ENCODE measurements at regions not wholly inside any gene's neighbourhood (a gene's known extent, or its start where the extent isn't known, plus 50 kb on each side); places are given as distances from the start of the nearest gene placed in this dataset.

DNA sequence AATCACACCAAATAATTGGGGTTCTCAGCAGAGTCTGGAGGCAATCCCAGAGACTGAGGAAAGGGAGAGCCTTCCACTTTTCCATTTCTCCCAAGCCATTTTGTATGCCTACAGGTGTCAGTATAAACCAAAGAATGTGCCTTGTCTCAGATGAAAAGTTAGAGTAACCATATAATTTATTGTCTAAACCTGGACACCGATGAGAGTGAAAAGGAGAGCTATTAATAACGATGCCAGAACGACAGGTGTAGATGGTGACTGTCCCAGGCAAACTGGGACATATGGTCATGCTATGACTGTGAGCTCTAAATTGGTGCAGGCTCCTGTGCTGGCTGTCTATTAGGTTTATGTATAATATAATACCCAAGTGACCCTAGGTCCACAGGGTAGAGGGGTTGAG lies 219.6 kb downstream of the ARHGAP12 start:
- DNase-seq = no peak

DNA sequence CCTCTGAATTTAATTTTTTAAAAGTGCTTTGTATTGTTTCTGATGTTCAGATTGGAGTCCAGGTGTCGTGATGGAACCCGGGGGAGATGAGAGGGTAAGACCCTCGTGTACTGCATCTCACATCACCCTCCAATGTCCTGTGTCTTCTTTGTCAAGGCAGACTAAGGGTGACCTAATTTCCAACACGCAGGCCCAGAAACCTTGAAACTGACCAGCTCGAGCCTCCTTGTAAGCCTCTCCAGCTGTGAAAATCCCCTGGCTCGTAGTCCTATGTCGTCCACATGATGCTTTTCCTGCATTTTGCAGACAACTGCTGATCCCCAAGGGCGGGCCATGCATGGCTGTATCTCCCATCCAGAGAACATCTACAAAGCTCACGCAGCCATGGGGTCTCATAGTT lies 220.2 kb downstream of the ARHGAP12 start:
- no peak for DNase-seq

- no peak for DNase-seq
Observed at GRCh38 chr10:31708046-31708445, 220.6 kb downstream of the ARHGAP12 start.

DNA sequence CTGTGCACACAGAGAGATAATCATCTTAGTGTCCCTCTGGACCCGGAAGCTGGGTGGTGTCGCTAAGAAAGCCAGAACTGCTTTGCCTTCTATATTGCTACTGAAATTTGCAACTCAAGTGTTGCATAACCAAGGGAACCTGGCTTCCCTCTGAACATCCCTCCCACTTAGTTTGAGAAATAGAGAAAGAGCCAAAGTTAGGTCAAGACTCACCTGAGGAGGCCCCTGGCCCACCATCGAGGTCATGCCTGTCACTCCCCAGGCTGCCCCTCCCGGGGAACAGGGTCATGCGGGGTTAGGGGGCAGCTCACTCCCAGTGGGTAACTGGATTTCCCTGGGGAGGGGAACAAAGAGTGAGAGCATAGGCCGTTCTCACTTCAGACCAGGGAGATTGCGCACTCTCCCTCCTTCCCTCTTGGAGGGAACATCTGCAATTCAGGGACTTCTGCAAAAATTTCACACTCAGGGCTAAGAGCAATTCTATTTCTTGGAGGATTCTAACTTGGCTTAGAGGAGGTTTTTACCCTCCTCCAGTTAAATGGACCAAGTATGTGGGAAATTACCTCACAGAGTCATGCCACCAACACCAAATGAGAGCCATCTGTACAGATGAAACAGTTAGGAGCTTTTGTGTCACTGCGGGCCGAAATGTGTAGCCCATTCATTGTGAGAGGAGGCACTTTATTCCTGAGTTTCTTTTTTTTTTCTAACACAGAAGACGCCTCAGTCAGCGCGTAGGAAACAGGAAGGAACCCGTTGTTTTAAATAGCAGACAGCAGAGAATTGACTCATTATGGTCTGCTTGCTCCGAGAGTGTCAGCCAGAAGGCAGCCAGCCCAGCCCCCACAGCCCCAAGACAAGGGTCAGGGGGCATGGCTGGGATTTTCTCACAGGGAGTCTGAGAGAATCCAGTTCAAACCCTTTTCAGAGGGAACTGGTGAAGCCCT lies 221.3 kb downstream of the ARHGAP12 start:
- DNase-seq = peak; percentile 45

DNA sequence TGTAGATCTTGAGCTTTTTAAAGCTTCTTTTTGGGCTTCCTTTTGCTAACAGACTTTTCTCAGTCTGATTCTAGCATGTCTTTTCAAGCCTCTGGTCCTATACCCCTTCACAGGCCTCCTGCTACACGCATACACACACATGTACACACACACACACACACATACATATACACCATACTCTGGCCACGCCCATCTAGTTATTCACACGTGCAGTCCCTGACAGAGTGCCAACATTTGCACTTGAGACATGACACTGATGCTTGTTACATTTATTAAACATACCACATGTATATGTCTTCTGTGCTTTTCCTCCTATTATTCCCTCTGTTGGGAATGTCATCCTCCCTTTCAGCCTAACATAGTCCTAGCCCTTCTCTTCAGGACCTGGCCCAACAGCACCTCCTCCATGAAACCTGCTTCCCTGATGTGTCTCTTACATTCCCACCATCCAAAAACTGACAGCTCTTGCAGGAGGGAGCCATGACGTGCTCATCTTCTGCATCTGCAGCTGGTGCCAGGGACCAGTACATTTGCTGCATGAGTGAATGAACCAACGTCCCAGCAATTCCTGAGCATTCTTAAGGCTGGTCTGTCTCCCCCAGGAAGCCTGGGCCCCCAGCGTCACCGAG lies 222.1 kb downstream of the ARHGAP12 start:
- DNase-seq = no peak

DNA sequence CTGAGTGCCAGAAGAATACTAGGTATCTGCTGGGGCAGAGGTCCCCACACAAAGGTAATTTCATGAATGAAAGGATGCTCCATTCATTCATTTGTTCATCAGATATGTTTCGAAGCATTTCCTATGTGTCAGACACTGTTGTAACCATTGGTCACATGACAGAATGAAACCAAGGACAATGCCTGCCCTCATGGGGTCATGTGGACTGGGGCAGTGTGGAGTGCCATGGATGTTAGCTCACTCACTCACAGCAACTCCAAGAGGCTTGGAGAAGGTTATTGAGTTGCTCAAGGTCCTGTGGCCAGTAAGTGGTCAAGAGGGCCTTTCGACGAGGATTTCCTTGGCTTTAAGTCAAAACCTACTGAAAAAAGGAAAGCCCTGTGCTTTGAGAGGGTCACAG lies 223.5 kb downstream of the ARHGAP12 start:
- no peak for DNase-seq

- DNase-seq = no peak
Observed at GRCh38 chr10:31704195-31704594, 224.4 kb downstream of the ARHGAP12 start.

- no peak for DNase-seq
Observed at GRCh38 chr10:31702954-31703353, 225.7 kb downstream of the ARHGAP12 start.

DNA sequence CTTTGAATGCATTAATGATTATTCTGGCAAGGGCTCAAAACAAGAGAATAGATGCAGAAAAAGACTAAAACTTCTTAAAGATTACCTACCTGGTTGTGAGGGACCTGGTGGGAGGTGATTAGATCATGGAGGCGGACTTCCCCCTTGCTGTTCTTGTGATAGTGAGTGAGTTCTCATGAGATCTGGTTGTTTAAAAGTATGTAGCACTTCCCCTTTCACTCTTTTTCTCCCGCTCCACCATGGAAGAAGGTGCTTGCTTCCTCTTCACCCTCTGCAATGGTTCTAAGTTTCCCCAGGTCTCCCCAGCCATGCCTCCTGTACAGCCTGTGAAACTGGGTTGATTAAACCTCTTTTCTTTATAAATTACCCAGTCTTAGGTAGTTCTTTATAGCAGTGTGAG lies 226.6 kb downstream of the ARHGAP12 start:
- DNase-seq = no peak

GRCh38 chr10:31701546-31701945 lies 227.1 kb downstream of the ARHGAP12 start:
- DNase-seq = no peak

DNA sequence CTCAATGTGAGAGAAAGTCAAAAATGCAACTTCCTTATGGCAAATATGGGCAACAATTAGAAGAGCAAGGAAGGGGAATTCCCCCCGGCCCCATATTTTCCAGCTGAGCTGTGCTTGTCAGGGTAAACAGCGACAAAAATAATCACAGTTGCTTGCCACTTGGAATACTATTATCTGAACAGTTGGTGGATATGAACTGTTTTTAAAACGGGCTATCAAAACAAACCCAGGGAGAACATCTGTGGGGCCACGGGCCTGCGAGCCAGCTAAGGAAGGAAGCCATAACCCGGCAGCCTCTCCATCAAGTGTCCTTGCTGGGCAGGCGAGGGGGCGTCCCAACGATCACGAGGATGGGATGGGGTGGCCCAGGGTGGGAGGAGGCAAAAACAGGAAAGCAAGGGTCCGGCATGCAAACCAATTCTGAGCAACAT lies 228.4 kb downstream of the ARHGAP12 start:
- no peak for DNase-seq

DNA sequence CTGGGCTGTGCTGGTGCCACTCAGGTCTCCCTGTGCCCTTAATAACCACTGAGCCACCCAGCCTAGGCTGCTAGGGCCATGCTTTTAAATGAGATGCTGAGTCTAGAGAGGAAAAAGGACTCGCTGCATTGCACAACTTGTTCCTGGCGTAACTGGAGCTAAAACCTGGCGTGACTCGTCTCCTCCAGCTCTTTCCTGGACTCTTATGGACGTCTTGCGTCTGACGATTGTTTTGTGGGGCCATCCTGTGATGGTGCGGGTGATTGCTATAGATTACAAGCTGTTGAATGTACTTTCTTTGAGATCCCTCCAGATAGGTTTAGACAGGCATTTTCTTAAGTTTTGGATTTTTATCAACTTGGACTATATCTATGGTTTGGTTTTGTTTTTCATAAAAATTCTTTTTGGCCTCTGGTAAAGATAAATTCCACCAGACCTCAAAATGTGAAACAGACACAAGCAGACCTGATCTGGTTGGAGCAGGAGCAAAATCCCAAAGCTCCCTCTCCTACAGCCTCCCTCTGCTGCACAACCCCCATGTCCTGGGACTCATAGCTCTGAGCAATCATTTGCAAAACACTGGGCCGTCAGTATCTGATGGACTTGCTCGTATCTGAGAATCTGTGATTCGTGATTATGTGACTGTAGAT lies 230.3 kb downstream of the ARHGAP12 start:
- DNase-seq = no peak

DNA sequence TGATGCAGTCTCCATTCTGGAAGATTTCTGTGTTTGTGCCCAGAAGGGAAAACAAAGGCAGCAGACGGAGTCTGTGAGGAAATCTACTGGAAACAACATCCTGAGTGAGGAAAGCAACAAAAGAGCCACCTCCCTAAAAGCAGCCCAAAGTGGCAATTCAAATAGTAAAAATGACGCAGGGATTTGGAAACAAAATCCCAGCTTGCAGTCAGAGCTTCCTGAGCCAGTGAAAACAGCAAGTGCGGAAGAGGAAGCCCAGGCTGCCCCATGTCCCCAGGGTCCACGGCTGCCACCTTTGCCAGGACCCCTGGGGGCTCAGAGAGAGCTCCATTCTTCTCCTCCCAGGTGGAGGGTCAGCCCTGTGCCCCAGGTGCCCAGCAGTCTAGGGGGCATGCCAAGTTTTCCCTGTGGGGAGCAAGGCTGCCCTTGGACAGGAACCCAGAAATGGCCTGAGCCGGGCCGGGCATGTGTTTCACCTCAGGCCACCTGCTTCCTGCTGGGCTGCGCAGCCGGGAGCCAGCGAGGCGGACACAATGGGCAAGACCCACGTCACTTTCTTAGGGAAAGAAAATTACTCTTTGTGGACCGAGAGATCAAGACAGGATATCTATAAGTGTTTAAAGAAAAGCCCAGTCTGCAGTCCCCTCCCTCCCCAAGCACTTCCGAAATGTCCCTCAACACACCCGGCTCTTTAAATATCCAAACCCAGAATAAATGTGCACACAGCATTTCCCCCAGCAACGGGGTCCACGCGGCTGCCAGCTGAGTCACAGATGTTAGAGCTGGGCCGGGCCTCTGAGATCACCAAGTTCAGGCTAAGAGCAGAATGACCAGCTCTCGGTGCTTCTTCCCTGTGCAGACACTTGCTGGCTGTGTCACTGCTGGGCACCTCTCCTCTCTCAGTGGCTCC lies 231.1 kb downstream of the ARHGAP12 start:
- no peak for DNase-seq

DNA sequence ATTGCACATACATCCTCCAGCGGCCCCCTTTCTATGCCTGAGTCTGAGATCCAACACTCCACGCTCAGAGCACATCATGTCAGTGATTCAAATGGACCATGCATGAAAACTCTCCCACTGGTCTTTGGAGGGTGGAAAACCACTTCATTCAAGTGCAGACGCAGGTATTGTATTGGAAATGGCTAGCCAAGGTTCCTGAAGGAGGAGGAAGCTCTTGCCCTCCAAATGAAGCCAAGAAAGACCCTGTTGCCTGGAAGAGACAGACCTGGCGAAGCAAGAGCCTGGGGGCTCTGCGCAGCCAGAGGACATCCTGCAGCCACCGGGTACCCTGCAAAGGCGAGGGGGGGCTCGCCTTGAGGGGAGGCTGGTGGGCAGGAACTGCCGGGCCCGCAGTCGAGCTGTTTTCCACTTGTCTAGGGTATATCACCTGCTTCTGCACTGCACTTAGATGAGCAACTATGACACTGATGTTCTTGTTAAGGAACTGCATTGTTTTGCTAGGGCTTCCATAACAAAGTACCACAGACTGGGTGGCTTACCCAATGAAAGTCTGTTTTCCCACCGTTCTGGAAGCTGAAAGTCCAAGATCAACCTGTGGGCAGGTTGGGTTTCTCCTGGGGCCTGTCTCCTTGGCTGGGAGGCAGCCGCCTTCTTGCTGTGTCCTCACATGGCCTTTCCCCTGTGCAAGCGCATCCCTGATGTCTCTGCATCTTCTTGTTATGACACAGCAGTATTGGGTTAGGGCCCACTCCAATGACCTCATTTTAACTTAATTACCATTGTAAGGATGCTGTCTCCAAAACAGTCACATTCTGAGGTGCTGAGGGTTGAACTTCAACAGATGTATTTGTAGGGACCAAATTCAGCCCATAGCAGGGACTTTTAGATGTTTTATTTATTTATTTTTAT lies 233.4 kb downstream of the ARHGAP12 start:
- DNase-seq = no peak

- no peak for DNase-seq
Observed at GRCh38 chr10:31694126-31694685, 234.4 kb downstream of the ARHGAP12 start.

- no peak for DNase-seq
Observed at GRCh38 chr10:31693491-31693890, 235.1 kb downstream of the ARHGAP12 start.

DNA sequence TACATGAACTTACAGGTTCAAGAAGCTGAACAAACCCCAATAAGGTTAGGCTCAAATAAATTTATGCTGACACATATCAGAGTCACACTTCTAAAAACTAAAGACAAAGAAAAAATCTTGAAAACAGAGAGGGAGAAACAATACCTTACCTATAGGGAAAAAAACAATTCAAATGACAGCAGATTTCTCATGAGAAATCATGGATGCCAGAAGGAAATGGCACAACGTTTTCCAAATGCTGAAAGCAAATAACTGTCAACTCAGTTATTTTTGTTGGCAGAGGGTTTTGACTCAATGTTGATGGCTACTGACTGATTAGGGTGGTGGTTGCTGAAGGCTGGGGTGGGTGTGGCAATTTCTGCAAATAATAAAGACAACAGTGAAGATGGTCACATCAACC lies 239.4 kb downstream of the ARHGAP12 start:
- DNase-seq = no peak

- no peak for DNase-seq
Observed at GRCh38 chr10:31687663-31688482, 240.8 kb downstream of the ARHGAP12 start.

- DNase-seq = no peak
Observed at GRCh38 chr10:31686599-31686998, 242.0 kb downstream of the ARHGAP12 start.

GRCh38 chr10:31683682-31684081 lies 244.9 kb downstream of the ARHGAP12 start:
- no peak for DNase-seq
